T-helper 1 cell treated with Interleukin-12 subunit alpha and Interleukin-12 subunit beta and Interleukin-4 antibody, amounts not matched to agents 30 μg/mL and 1 μg/mL, for 36 hours (primary cell): ENCODE measurements at regions not wholly inside any gene's neighbourhood (a gene's known extent, or its start where the extent isn't known, plus 50 kb on each side); places are given as distances from the start of the nearest gene placed in this dataset.
A peak's percentile ranks its signal among the peaks of the same experiment; 100 is the strongest.

ENCODE experiments used
- H3K27ac Mint-ChIP-seq: one replicate; pipeline ENCODE4 v1.8.0; 2021; ENCODE audit warnings: mild to moderate bottlenecking, mixed read lengths
- H3K27me3 Mint-ChIP-seq: one replicate; pipeline ENCODE4 v1.8.0; 2021; ENCODE audit warnings: low read depth, mixed read lengths
- H3K36me3 Mint-ChIP-seq: one replicate; pipeline ENCODE4 v1.8.0; 2021; ENCODE audit warnings: low read depth, mixed read lengths
- H3K4me1 Mint-ChIP-seq: one replicate; pipeline ENCODE4 v1.8.0; 2021; ENCODE audit warnings: low read depth, mixed read lengths
- H3K4me3 Mint-ChIP-seq: one replicate; pipeline ENCODE4 v1.8.0; 2021; ENCODE audit warnings: mild to moderate bottlenecking, moderate library complexity, mixed read lengths
- H3K9me3 Mint-ChIP-seq: one replicate; pipeline ENCODE4 v1.8.0; 2021; ENCODE audit warnings: mixed read lengths

- Mint-ChIP-seq H3K27me3 (no peaks in the 10 kb centered on the region), H3K36me3 (no peaks in the 10 kb centered on the region), H3K4me3 (no peak overlapping the region), H3K4me1 (no peaks in the 10 kb centered on the region), H3K27ac (no peak overlapping the region), H3K9me3 (no peaks in the 10 kb centered on the region)
Observed at GRCh38 chr17:72393553-72393952, 272.7 kb downstream of the SOX9 start.

- no peaks in the 10 kb centered on the region for H3K36me3 Mint-ChIP-seq
- H3K4me1 Mint-ChIP-seq, result no peaks in the 10 kb centered on the region
- H3K27me3 Mint-ChIP-seq, result no peaks in the 10 kb centered on the region
- no peaks in the 10 kb centered on the region for H3K9me3 Mint-ChIP-seq
- H3K27ac Mint-ChIP-seq, result no peak overlapping the region
- H3K4me3 Mint-ChIP-seq, result no peak overlapping the region
Observed at GRCh38 chr17:72394531-72394930, 273.7 kb downstream of the SOX9 start.

- no peaks in the 10 kb centered on the region for H3K4me1 Mint-ChIP-seq
- H3K4me3 Mint-ChIP-seq, result no peak overlapping the region
- H3K27me3 Mint-ChIP-seq, result no peaks in the 10 kb centered on the region
- H3K27ac Mint-ChIP-seq, result no peak overlapping the region
- H3K36me3 Mint-ChIP-seq, result no peaks in the 10 kb centered on the region
- no peaks in the 10 kb centered on the region for H3K9me3 Mint-ChIP-seq
Observed at GRCh38 chr17:72396121-72396520, 275.3 kb downstream of the SOX9 start.

- no peak overlapping the region for H3K4me3 Mint-ChIP-seq
- no peaks in the 10 kb centered on the region for H3K4me1 Mint-ChIP-seq
- no peaks in the 10 kb centered on the region for H3K36me3 Mint-ChIP-seq
- no peaks in the 10 kb centered on the region for H3K9me3 Mint-ChIP-seq
- no peaks in the 10 kb centered on the region for H3K27me3 Mint-ChIP-seq
- H3K27ac Mint-ChIP-seq, result no peak overlapping the region
Observed at GRCh38 chr17:72397223-72397667, 276.4 kb downstream of the SOX9 start.

GRCh38 chr17:72397687-72398086 lies 276.9 kb downstream of the SOX9 start:
- no peaks in the 10 kb centered on the region for H3K9me3 Mint-ChIP-seq
- no peaks in the 10 kb centered on the region for H3K36me3 Mint-ChIP-seq
- H3K27ac Mint-ChIP-seq, result no peak overlapping the region
- H3K4me3 Mint-ChIP-seq, result no peak overlapping the region
- H3K4me1 Mint-ChIP-seq, result no peaks in the 10 kb centered on the region
- no peaks in the 10 kb centered on the region for H3K27me3 Mint-ChIP-seq

GRCh38 chr17:72399023-72399607 lies 278.3 kb downstream of the SOX9 start:
- Mint-ChIP-seq H3K4me3 (no peak overlapping the region), H3K4me1 (no peaks in the 10 kb centered on the region), H3K36me3 (no peaks in the 10 kb centered on the region), H3K27me3 (no peaks in the 10 kb centered on the region), H3K9me3 (no peaks in the 10 kb centered on the region), H3K27ac (no peak overlapping the region)

GRCh38 chr17:72399608-72400487 lies 279.0 kb downstream of the SOX9 start:
- H3K4me1 Mint-ChIP-seq, result no peaks in the 10 kb centered on the region
- no peak overlapping the region for H3K4me3 Mint-ChIP-seq
- H3K27me3 Mint-ChIP-seq, result no peaks in the 10 kb centered on the region
- H3K9me3 Mint-ChIP-seq, result no peaks in the 10 kb centered on the region
- H3K27ac Mint-ChIP-seq, result no peak overlapping the region
- no peaks in the 10 kb centered on the region for H3K36me3 Mint-ChIP-seq

- no peaks in the 10 kb centered on the region for H3K36me3 Mint-ChIP-seq
- no peaks in the 10 kb centered on the region for H3K27me3 Mint-ChIP-seq
- H3K4me1 Mint-ChIP-seq, result no peaks in the 10 kb centered on the region
- no peaks in the 10 kb centered on the region for H3K9me3 Mint-ChIP-seq
- no peak overlapping the region for H3K27ac Mint-ChIP-seq
- no peak overlapping the region for H3K4me3 Mint-ChIP-seq
Observed at GRCh38 chr17:72400488-72400827, 279.6 kb downstream of the SOX9 start.

GRCh38 chr17:72400863-72401262 lies 280.0 kb downstream of the SOX9 start:
- Mint-ChIP-seq H3K4me1 (no peaks in the 10 kb centered on the region), H3K9me3 (no peaks in the 10 kb centered on the region), H3K36me3 (no peaks in the 10 kb centered on the region), H3K4me3 (no peak overlapping the region), H3K27ac (no peak overlapping the region), H3K27me3 (no peaks in the 10 kb centered on the region)

GRCh38 chr17:72401883-72402726 lies 281.3 kb downstream of the SOX9 start:
- no peaks in the 10 kb centered on the region for H3K27me3 Mint-ChIP-seq
- no peaks in the 10 kb centered on the region for H3K9me3 Mint-ChIP-seq
- no peak overlapping the region for H3K4me3 Mint-ChIP-seq
- H3K36me3 Mint-ChIP-seq, result no peaks in the 10 kb centered on the region
- H3K4me1 Mint-ChIP-seq, result no peaks in the 10 kb centered on the region
- H3K27ac Mint-ChIP-seq, result no peak overlapping the region

- no peaks in the 10 kb centered on the region for H3K36me3 Mint-ChIP-seq
- H3K4me1 Mint-ChIP-seq, result no peaks in the 10 kb centered on the region
- no peaks in the 10 kb centered on the region for H3K9me3 Mint-ChIP-seq
- H3K4me3 Mint-ChIP-seq, result no peak overlapping the region
- no peaks in the 10 kb centered on the region for H3K27me3 Mint-ChIP-seq
- H3K27ac Mint-ChIP-seq, result no peak overlapping the region
Observed at GRCh38 chr17:72402727-72403210, 281.9 kb downstream of the SOX9 start.

GRCh38 chr17:72403713-72404209 lies 282.9 kb downstream of the SOX9 start:
- Mint-ChIP-seq H3K27me3 (no peaks in the 10 kb centered on the region), H3K36me3 (no peaks in the 10 kb centered on the region), H3K4me1 (no peaks in the 10 kb centered on the region), H3K9me3 (no peaks in the 10 kb centered on the region), H3K27ac (peak overlapping the region; percentile 50), H3K4me3 (no peak overlapping the region)

GRCh38 chr17:72404872-72405271 lies 284.1 kb downstream of the SOX9 start:
- Mint-ChIP-seq H3K9me3 (no peaks in the 10 kb centered on the region), H3K27ac (no peak overlapping the region), H3K4me3 (no peak overlapping the region), H3K36me3 (no peaks in the 10 kb centered on the region), H3K27me3 (no peaks in the 10 kb centered on the region), H3K4me1 (no peaks in the 10 kb centered on the region)

- Mint-ChIP-seq H3K27ac (no peak overlapping the region), H3K4me3 (no peak overlapping the region), H3K36me3 (no peaks in the 10 kb centered on the region)
Observed at GRCh38 chr17:72405662-72406230, 284.9 kb downstream of the SOX9 start.

More at GRCh38 chr17:72405662-72406230, 284.9 kb downstream of the SOX9 start:
- H3K27me3 Mint-ChIP-seq, result no peaks in the 10 kb centered on the region
- no peaks in the 10 kb centered on the region for H3K4me1 Mint-ChIP-seq
- no peaks in the 10 kb centered on the region for H3K9me3 Mint-ChIP-seq
